Right kidney (tissue), 1 donor: ENCODE measurements at regions not wholly inside any gene's neighbourhood (a gene's known extent, or its start where the extent isn't known, plus 50 kb on each side); places are given as distances from the start of the nearest gene placed in this dataset.
"Not testable (repeated sequence)": the region's sequence is repeated elsewhere in the genome, so short reads cannot be mapped to it uniquely, and the experiment has no call there.

ENCODE experiments used
- DNase-seq: peaks from one replicate; pipeline ENCODE4 v3.0.0-alpha.2; 2016

GRCh38 chr7:12456506-12456905, 52.8 kb upstream of the VWDE start:
- no peak for DNase-seq

- DNase-seq = peak; percentile 11
These were observed 55.0 kb upstream of the VWDE start for GRCh38 chr7:12458520-12459131.

- DNase-seq = no peak
These were observed 64.2 kb upstream of the VWDE start for GRCh38 chr7:12467837-12468236.

GRCh38 chr7:12469568-12469967, 65.9 kb upstream of the VWDE start:
- no peak for DNase-seq

GRCh38 chr7:12470930-12471329, 67.3 kb upstream of the VWDE start:
- no peak for DNase-seq

GRCh38 chr7:12474035-12474434, 70.4 kb upstream of the VWDE start:
- DNase-seq = no peak

GRCh38 chr7:12475362-12476063, 71.8 kb upstream of the VWDE start:
- no peak for DNase-seq

GRCh38 chr7:12477620-12478019, 74.0 kb upstream of the VWDE start:
- DNase-seq = no peak

- no peak for DNase-seq
These were observed 78.1 kb upstream of the VWDE start for GRCh38 chr7:12481722-12482121.

GRCh38 chr7:12485845-12486244, 82.2 kb upstream of the VWDE start:
- no peak for DNase-seq

- no peak for DNase-seq
These were observed 82.2 kb upstream of the SCIN start for GRCh38 chr7:12488341-12488740.

- no peak for DNase-seq
These were observed 80.3 kb upstream of the SCIN start for GRCh38 chr7:12490107-12490688.

GRCh38 chr7:12490940-12491339, 79.6 kb upstream of the SCIN start:
- no peak for DNase-seq

- no peak for DNase-seq
These were observed 79.0 kb upstream of the SCIN start for GRCh38 chr7:12491526-12491925.

- DNase-seq = no peak
These were observed 77.1 kb upstream of the SCIN start for GRCh38 chr7:12493407-12493806.

- no peak for DNase-seq
These were observed 76.4 kb upstream of the SCIN start for GRCh38 chr7:12493863-12494686.

GRCh38 chr7:12494687-12495024, 75.9 kb upstream of the SCIN start:
- DNase-seq = no peak

GRCh38 chr7:12496901-12497674, 73.4 kb upstream of the SCIN start:
- not testable (repeated sequence) for DNase-seq

- no peak for DNase-seq
These were observed 66.4 kb upstream of the SCIN start for GRCh38 chr7:12504149-12504548.

- DNase-seq = no peak
These were observed 62.5 kb upstream of the SCIN start for GRCh38 chr7:12508005-12508404.

- DNase-seq = no peak
These were observed 62.0 kb upstream of the SCIN start for GRCh38 chr7:12508554-12508953.

- DNase-seq = no peak
These were observed 53.1 kb upstream of the SCIN start for GRCh38 chr7:12517451-12517850.
